Kidney epithelial cell (primary cell): ENCODE measurements at regions not wholly inside any gene's neighbourhood (a gene's known extent, or its start where the extent isn't known, plus 50 kb on each side); places are given as distances from the start of the nearest gene placed in this dataset.

Experiments used
- DNase-seq: peaks from one replicate; pipeline ENCODE4 v3.0.0-alpha.2; 2010; ENCODE audit warnings: low read depth
- H3K27me3 ChIP-seq: 2 replicates; pipeline ENCODE4 v1.6.0; 2011; ENCODE audit warnings: low read length; ENCODE audit not compliant: control insufficient read depth, insufficient read depth
- H3K36me3 ChIP-seq: 2 replicates; pipeline ENCODE4 v1.5.1; 2011; ENCODE audit warnings: low read length; ENCODE audit not compliant: control insufficient read depth, insufficient read depth
- H3K4me3 ChIP-seq: 2 replicates; pipeline ENCODE4 v1.5.1; 2011; ENCODE audit warnings: low read depth, mild to moderate bottlenecking, control low read depth, low read length
- TF ChIP-seq, protein P1 (sequence below): IDR thresholded peaks from 2 replicates; pipeline ENCODE4 v1.5.1; 2011; ENCODE audit warnings: mild to moderate bottlenecking, moderate library complexity, low read length, control low read depth, inconsistent platforms; ENCODE audit not compliant: insufficient read depth, poor library complexity, severe bottlenecking

DNA sequence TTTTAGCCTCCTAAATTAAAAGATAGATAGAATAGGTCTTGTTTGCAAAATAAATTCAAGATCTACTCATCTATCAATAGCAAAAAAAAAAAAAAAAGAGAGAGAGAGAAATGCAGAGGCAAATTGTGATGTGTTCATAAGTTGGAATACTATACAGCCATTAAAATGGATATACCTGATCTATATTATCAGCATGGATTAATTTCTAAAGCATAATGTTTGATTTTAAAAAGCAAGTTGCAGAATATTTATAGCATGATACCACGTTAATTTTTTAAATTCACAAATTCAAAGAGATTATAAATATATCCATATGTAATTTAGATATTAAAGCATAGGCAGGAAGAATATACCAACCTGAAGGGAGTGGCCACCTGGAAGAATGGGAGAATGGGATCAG is 114.9 kb upstream of the PTPRT start:
- TF ChIP-seq, protein P1, sequence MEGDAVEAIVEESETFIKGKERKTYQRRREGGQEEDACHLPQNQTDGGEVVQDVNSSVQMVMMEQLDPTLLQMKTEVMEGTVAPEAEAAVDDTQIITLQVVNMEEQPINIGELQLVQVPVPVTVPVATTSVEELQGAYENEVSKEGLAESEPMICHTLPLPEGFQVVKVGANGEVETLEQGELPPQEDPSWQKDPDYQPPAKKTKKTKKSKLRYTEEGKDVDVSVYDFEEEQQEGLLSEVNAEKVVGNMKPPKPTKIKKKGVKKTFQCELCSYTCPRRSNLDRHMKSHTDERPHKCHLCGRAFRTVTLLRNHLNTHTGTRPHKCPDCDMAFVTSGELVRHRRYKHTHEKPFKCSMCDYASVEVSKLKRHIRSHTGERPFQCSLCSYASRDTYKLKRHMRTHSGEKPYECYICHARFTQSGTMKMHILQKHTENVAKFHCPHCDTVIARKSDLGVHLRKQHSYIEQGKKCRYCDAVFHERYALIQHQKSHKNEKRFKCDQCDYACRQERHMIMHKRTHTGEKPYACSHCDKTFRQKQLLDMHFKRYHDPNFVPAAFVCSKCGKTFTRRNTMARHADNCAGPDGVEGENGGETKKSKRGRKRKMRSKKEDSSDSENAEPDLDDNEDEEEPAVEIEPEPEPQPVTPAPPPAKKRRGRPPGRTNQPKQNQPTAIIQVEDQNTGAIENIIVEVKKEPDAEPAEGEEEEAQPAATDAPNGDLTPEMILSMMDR: no peak
- H3K4me3 ChIP-seq: no peak overlapping the region
- H3K36me3 ChIP-seq: no peaks in the 10 kb centered on the region
- no peak for DNase-seq
- H3K27me3 ChIP-seq: no peaks in the 10 kb centered on the region

DNA sequence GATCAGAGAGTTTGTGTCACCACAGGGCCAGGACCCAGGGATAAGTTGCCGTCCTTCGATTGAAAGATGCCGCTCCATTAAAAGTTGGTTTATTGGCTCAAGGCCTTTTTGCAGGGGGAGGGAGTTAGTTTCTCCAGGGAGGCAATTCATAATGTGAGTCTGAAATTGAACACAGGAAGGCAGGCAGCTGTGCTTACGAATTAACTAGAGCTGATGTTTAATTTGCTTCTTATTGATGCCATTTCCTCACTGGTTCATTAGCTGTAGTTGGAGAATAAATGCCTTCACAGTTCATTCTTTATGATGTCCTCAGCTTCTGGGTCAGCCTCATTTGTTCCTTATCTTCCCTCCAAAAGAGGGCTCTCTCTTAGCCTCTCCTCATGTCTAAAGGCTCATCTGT is 113.2 kb upstream of the PTPRT start:
- no peaks in the 10 kb centered on the region for H3K36me3 ChIP-seq

DNA sequence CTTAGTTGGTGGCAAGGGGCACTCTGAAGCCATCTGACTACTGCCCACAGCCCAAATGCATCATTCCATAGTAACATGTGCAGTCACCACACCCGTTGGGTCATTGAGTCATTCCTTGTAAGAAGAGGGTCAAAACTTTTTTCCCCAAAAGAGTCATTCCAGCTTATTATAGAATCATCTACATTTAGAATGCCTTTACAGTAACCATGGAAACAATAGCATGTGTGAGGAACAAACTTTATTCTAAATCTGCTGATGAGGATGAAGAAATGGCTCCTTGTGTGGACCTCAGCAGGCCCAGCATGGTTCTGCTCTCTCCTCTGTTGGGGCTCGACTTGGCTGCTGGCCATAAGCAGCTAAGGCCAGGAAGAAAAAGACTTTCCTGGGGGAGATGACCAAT is 111.2 kb upstream of the PTPRT start:
- H3K4me3 ChIP-seq: no peak overlapping the region
- DNase-seq: no peak
- no peaks in the 10 kb centered on the region for H3K36me3 ChIP-seq
- TF ChIP-seq, protein P1: no peak
- no peaks in the 10 kb centered on the region for H3K27me3 ChIP-seq

More for the DNA sequence above, 113.2 kb upstream of the PTPRT start:
- H3K4me3 ChIP-seq: no peak overlapping the region
- H3K27me3 ChIP-seq: no peaks in the 10 kb centered on the region
- DNase-seq: no peak
- TF ChIP-seq, protein P1: no peak

DNA sequence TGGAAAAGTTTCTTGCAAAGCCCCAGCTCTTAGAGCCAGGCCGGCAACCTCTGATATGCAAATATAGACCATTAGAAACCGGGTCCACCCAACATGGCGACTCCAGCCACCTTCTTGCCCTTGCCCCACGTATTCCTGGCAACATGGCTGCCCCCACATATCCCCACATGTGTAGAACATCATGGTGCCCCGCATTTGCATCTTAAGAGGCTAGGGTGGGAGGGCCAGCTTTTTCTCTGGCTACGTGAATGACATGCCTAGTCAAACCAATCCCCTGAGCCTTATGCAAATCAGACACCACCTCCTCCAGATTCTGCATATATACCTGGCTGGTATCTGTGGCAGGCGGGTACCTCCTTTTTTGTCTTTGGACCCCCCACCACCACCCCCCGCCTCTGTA is 106.1 kb upstream of the PTPRT start:
- Histone ChIP-seq H3K4me3 (no peak overlapping the region), H3K27me3 (no peaks in the 10 kb centered on the region), H3K36me3 (no peaks in the 10 kb centered on the region)
- TF ChIP-seq, protein P1: no peak
- no peak for DNase-seq

DNA sequence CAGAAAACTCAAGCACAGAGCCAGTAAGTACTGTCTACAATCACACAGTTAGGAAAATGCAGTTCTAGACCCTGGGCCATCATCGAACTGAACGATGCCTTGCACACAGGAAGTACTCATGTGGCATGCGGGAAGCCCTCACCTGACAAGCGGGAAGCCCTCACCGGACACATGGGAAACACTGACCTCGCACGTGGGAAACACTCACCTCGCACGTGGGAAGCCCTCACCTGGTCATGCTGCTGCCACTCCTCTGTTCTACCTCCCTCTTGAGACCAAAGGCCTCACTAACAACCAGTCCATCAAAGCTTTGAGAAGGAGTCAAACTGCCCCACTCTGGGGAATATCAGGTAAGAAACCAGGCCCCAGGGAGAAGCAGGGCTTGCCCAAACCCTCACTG is 105.6 kb upstream of the PTPRT start:
- TF ChIP-seq, protein P1: no peak
- DNase-seq: no peak
- Histone ChIP-seq H3K27me3 (no peaks in the 10 kb centered on the region), H3K36me3 (no peaks in the 10 kb centered on the region), H3K4me3 (no peak overlapping the region)

DNA sequence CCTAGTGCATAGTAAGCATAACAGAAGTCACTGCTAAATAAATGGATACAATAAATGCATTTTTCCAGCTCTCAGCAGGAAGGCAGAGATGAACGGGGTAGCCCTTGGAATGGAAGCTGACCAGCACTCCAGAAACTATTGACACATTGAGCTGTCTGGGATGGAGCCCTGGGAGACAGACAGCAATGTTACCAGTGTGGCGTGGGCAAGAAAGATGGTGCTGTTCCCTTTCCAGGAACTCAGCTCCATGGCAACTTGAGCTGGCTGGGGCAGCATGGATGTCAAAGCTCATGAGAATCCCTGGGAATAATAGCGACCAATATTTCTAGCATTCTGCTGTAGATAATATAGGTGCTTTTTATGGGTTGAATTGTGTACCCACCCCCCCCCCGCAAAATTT is 104.3 kb upstream of the PTPRT start:
- Histone ChIP-seq H3K4me3 (no peak overlapping the region), H3K36me3 (no peaks in the 10 kb centered on the region), H3K27me3 (no peaks in the 10 kb centered on the region)
- TF ChIP-seq, protein P1: no peak
- no peak for DNase-seq
